AG04449 (cell line): ENCODE measurements at regions not wholly inside any gene's neighbourhood (a gene's known extent, or its start where the extent isn't known, plus 50 kb on each side); places are given as distances from the start of the nearest gene placed in this dataset.
"Not testable (repeated sequence)": the region's sequence is repeated elsewhere in the genome, so short reads cannot be mapped to it uniquely, and the experiment has no call there.

ENCODE experiments used
- CTCF ChIA-PET: fragments of 350-600 bp; formaldehyde crosslinking; extraction: SDS; loops from one replicate; lab custom pipeline; 2021; ENCODE audit warnings: antibody characterized with exemption; lab: Yijun Ruan, JAX
- POLR2A ChIA-PET: fragments of 400-600, 350-600 bp; formaldehyde crosslinking; extraction: SDS; loops from one replicate; lab custom pipeline; 2020; ENCODE audit warnings: antibody characterized with exemption, inconsistent platforms; lab: Yijun Ruan, JAX
- DNase-seq: peaks from one replicate; pipeline ENCODE4 v3.0.0-alpha.2; 2010; ENCODE audit warnings: low read depth, low spot score
- H3K4me3 ChIP-seq: 2 replicates; pipeline ENCODE4 v1.5.1; 2011; ENCODE audit warnings: low read depth, mild to moderate bottlenecking, control low read depth, low read length
- TF ChIP-seq, protein P1 (sequence below): IDR thresholded peaks from one replicate; pipeline ENCODE4 v1.5.1; 2011; ENCODE audit warnings: mild to moderate bottlenecking, moderate library complexity, low read length, control low read depth, inconsistent platforms; ENCODE audit not compliant: insufficient read depth; ENCODE audit errors: missing control alignments

DNA sequence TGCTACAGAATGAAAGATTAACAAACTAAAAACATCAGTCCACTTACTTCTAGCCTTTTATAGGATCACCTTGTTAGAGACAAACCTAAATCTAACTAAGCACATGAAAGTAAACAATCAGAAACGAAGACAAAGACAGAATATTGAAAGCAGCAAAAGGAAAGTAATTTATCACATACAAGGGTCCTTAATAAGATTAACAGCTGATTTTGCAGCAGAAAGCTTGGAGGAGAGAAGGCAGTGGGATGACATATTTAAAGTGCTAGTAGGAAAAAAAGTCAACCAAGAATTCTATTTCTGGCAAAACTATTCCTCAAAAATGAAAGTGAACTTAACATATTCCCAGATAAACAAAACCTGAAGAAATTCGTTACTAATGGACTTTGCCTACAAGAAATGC is 286.4 kb downstream of the RWDD3 start:
- TF ChIP-seq, protein P1, sequence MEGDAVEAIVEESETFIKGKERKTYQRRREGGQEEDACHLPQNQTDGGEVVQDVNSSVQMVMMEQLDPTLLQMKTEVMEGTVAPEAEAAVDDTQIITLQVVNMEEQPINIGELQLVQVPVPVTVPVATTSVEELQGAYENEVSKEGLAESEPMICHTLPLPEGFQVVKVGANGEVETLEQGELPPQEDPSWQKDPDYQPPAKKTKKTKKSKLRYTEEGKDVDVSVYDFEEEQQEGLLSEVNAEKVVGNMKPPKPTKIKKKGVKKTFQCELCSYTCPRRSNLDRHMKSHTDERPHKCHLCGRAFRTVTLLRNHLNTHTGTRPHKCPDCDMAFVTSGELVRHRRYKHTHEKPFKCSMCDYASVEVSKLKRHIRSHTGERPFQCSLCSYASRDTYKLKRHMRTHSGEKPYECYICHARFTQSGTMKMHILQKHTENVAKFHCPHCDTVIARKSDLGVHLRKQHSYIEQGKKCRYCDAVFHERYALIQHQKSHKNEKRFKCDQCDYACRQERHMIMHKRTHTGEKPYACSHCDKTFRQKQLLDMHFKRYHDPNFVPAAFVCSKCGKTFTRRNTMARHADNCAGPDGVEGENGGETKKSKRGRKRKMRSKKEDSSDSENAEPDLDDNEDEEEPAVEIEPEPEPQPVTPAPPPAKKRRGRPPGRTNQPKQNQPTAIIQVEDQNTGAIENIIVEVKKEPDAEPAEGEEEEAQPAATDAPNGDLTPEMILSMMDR: no peak
- DNase-seq: no peak
- no peak overlapping the region for H3K4me3 ChIP-seq
- ChIA-PET CTCF (no interaction called here), POLR2A (no interaction called here)

- POLR2A ChIA-PET: no interaction called here
- H3K4me3 ChIP-seq: no peak overlapping the region
- no peak for DNase-seq
- TF ChIP-seq, protein P1: no peak
- CTCF ChIA-PET: no interaction called here
These were observed 298.3 kb downstream of the RWDD3 start for GRCh38 chr1:95532335-95532734.

DNA sequence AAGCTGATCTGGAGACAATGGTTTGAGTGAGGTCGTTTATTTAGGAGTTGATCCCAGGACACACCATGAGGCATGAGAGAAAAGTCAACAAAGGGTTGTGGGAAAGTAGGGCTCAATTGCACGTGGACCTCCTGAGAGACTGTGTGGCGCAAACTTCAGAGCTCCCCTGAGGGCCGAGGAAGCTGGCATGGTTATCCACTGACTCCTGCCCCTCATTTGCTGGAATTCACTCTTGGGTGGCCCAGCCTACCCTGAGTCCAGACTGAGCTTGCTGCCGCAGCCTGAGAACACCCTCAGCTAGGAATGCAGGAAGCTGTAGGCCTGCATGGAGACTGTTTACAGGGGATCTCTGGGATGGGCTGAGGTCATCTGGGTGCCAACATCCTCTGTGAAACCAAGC is 301.0 kb downstream of the RWDD3 start:
- CTCF ChIA-PET: no interaction called here
- no peak for DNase-seq
- POLR2A ChIA-PET: no interaction called here
- TF ChIP-seq, protein P1: no peak
- H3K4me3 ChIP-seq: no peak overlapping the region

GRCh38 chr1:95535614-95536013 is 301.6 kb downstream of the RWDD3 start:
- CTCF ChIA-PET: no interaction called here

GRCh38 chr1:95536501-95536900 is 302.5 kb downstream of the RWDD3 start:
- DNase-seq: no peak
- TF ChIP-seq, protein P1: no peak
- POLR2A ChIA-PET: no interaction called here
- CTCF ChIA-PET: no interaction called here
- no peak overlapping the region for H3K4me3 ChIP-seq

More at GRCh38 chr1:95535614-95536013, 301.6 kb downstream of the RWDD3 start:
- POLR2A ChIA-PET: no interaction called here
- no peak overlapping the region for H3K4me3 ChIP-seq
- DNase-seq: no peak
- TF ChIP-seq, protein P1: no peak

- TF ChIP-seq, protein P1: no peak
- DNase-seq: no peak
- POLR2A ChIA-PET: no interaction called here
- no peak overlapping the region for H3K4me3 ChIP-seq
- CTCF ChIA-PET: no interaction called here
These were observed 303.2 kb downstream of the RWDD3 start for GRCh38 chr1:95537176-95537575.

- H3K4me3 ChIP-seq, DNase-seq, CTCF ChIA-PET, POLR2A ChIA-PET: not testable (repeated sequence)
These were observed 304.2 kb downstream of the RWDD3 start for GRCh38 chr1:95538242-95538641.
